Colonic mucosa (tissue), 4 donors: ENCODE measurements at regions not wholly inside any gene's neighbourhood (a gene's known extent, or its start where the extent isn't known, plus 50 kb on each side); places are given as distances from the start of the nearest gene placed in this dataset.

Source experiments
- DNase-seq: peaks from one replicate; pipeline ENCODE4 v3.0.0-alpha.2; 2020
- H3K27ac ChIP-seq: fragments of 200-600 bp; one replicate; pipeline ENCODE4 v1.8.0; 2021
- H3K27me3 ChIP-seq: fragments of 200-600 bp; one replicate; pipeline ENCODE4 v1.8.0; 2021
- H3K36me3 ChIP-seq: fragments of 200-600 bp; one replicate; pipeline ENCODE4 v1.8.0; 2021
- H3K4me1 ChIP-seq: fragments of 200-600 bp; one replicate; pipeline ENCODE4 v1.8.0; 2021; ENCODE audit warnings: mild to moderate bottlenecking
- H3K4me3 ChIP-seq: fragments of 200-600 bp; one replicate; pipeline ENCODE4 v1.8.0; 2021
- H3K9ac ChIP-seq, 2 donors: one replicate each; pipeline ENCODE4 v1.7.0; 2013; ENCODE audit warnings: control low read depth in 2 of 2, low read depth in 2 of 2, low read length in 2 of 2
- H3K9me3 ChIP-seq: fragments of 200-600 bp; one replicate; pipeline ENCODE4 v1.8.0; 2021
- CTCF ChIP-seq: fragments of 200-600 bp; IDR thresholded peaks from one replicate; pipeline ENCODE4 v1.8.0; 2022; ENCODE audit warnings: antibody characterized with exemption, mild to moderate bottlenecking
- intact Hi-C: fragments of 100-400 bp; cut with DNase I; formaldehyde crosslinking; loops from one replicate; pipeline ENCODE4 v1.14.1; 2022
- donor health status: healthy.
- donor health status: DM: no; HTN: no; CAD: no.
- donor health status: DM: no; HTN: no; CAD: no.

- no peak for TF ChIP-seq CTCF
- Histone ChIP-seq H3K27me3 (no peaks in the 10 kb centered on the region), H3K9me3 (no peaks in the 10 kb centered on the region), H3K27ac (no peak overlapping the region), H3K36me3 (no peaks in the 10 kb centered on the region), H3K9ac (no peak overlapping the region), H3K4me1 (no peaks in the 10 kb centered on the region), H3K4me3 (no peak overlapping the region)
- DNase-seq = no peak
- intact Hi-C loops = no loop called here
Observed at GRCh38 chr2:76469066-76469465, 758.4 kb upstream of the GCFC2 start.

- no peak overlapping the region for H3K9ac ChIP-seq
- no peak overlapping the region for H3K27ac ChIP-seq
- TF ChIP-seq CTCF = no peak
- DNase-seq = no peak
- intact Hi-C loops = no loop called here
- no peaks in the 10 kb centered on the region for H3K4me1 ChIP-seq
- no peak overlapping the region for H3K4me3 ChIP-seq
- no peaks in the 10 kb centered on the region for H3K36me3 ChIP-seq
- no peaks in the 10 kb centered on the region for H3K27me3 ChIP-seq
- no peaks in the 10 kb centered on the region for H3K9me3 ChIP-seq
Observed at GRCh38 chr2:76467326-76467725, 756.6 kb upstream of the GCFC2 start.

GRCh38 chr2:76464310-76464709, 753.6 kb upstream of the GCFC2 start:
- Histone ChIP-seq H3K4me1 (no peaks in the 10 kb centered on the region), H3K27ac (no peak overlapping the region), H3K9me3 (no peaks in the 10 kb centered on the region), H3K4me3 (no peak overlapping the region), H3K9ac (no peak overlapping the region), H3K36me3 (no peaks in the 10 kb centered on the region), H3K27me3 (no peaks in the 10 kb centered on the region)
- TF ChIP-seq CTCF = no peak
- intact Hi-C loops = no loop called here
- DNase-seq = no peak

GRCh38 chr2:76461431-76461830, 750.7 kb upstream of the GCFC2 start:
- Histone ChIP-seq H3K4me3 (no peak overlapping the region), H3K36me3 (no peaks in the 10 kb centered on the region), H3K9me3 (no peaks in the 10 kb centered on the region), H3K27ac (no peak overlapping the region), H3K27me3 (no peaks in the 10 kb centered on the region), H3K9ac (no peak overlapping the region), H3K4me1 (no peaks in the 10 kb centered on the region)
- no peak for DNase-seq
- intact Hi-C loops = no loop called here
- no peak for TF ChIP-seq CTCF

GRCh38 chr2:76455910-76456309, 745.2 kb upstream of the GCFC2 start:
- H3K27me3 ChIP-seq = no peaks in the 10 kb centered on the region
- no peak for TF ChIP-seq CTCF
- H3K4me3 ChIP-seq = no peak overlapping the region
- no peaks in the 10 kb centered on the region for H3K4me1 ChIP-seq
- no peaks in the 10 kb centered on the region for H3K9me3 ChIP-seq
- intact Hi-C loops = no loop called here
- no peak overlapping the region for H3K9ac ChIP-seq
- H3K36me3 ChIP-seq = no peaks in the 10 kb centered on the region
- no peak for DNase-seq
- H3K27ac ChIP-seq = no peak overlapping the region

GRCh38 chr2:76450024-76450475, 739.3 kb upstream of the GCFC2 start:
- Histone ChIP-seq H3K9me3 (no peaks in the 10 kb centered on the region), H3K4me3 (no peak overlapping the region), H3K9ac (no peak overlapping the region), H3K27me3 (no peaks in the 10 kb centered on the region), H3K4me1 (no peaks in the 10 kb centered on the region), H3K36me3 (no peaks in the 10 kb centered on the region), H3K27ac (no peak overlapping the region)
- intact Hi-C loops = no loop called here
- DNase-seq = no peak
- no peak for TF ChIP-seq CTCF
